GM21367 (cell line): ENCODE measurements at regions not wholly inside any gene's neighbourhood (a gene's known extent, or its start where the extent isn't known, plus 50 kb on each side); places are given as distances from the start of the nearest gene placed in this dataset.
"Not testable (repeated sequence)": the region's sequence is repeated elsewhere in the genome, so short reads cannot be mapped to it uniquely, and the experiment has no call there.

ENCODE experiments used
- ATAC-seq: cut with Tn5 transposase; IDR thresholded peaks from one replicate; pipeline ENCODE4 v1.9.1; 2021; ENCODE audit not compliant: unreplicated experiment

DNA sequence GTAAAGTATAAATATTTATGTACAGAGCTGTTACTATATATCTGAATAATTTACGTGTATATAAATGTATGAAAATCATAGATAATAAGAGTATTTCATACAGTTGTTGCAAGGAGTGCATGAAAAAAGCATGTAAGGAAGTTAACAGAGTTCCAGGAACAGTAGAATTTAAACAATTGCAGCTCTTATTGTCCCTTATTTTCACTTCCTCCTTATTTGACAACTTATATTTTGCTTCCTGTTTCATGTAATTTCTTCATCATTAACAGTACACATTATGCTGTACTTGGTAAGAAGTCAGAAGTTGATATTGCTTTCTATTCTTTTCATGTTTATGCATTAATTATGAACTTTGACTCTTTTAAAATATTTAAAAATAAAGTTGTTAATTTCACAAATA lies 681.5 kb downstream of the LRRIQ3 start:
- no peak for ATAC-seq

DNA sequence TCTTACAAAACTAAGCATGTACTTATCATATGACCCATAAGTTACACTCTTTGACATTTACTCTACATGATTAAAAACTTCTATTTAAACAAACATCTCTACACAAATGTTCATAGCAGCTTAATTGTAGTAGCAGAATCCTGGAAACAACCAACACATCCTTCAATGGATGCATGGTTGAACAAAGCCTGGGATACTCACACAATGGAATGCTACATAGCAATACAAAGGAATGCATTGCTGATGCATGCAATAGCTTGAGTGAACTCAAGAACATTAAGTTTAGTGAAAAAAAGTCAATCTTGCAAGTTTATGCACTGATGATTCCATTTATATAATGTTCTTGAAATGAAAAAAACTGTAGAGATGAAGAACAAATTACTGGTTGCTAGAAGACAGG lies 686.9 kb downstream of the LRRIQ3 start:
- ATAC-seq = no peak

DNA sequence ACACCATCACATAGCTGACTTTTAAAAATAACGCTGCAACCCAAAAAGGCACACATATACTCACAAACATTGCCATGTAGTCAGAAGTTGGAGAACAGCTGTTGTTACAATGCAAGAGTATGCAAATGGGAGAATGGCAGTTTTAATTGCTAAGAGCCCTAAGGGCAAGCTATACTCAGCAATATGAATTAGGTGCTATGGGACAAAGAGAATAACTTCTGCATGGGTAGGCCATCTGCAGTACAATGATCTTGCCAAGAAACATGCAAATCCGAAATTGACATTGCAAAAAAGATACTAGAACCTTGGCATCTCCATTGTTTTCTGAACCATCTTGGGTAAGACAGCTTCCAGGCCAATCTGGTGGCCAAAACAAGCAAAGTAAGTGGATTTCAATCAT lies 697.8 kb downstream of the LRRIQ3 start:
- no peak for ATAC-seq

DNA sequence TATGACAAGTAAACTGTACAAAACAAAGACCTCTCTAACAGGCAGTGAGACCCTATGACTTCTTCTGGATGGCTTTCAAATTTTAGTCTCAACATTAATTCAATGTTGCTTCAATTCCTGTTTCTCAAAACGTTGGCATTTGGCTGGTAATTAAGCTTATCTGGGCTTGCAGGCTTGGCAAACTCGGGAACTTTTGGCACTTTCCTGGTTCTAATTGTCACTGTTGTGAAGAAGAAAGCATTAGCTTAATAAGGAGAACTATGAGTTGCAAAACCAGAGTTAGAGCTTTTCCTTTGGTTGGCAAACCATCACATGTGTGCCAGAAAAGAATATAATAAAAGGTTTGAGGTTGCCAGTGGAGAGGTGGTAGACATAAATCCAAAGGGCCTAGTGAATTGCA lies 698.3 kb downstream of the LRRIQ3 start:
- ATAC-seq = no peak

DNA sequence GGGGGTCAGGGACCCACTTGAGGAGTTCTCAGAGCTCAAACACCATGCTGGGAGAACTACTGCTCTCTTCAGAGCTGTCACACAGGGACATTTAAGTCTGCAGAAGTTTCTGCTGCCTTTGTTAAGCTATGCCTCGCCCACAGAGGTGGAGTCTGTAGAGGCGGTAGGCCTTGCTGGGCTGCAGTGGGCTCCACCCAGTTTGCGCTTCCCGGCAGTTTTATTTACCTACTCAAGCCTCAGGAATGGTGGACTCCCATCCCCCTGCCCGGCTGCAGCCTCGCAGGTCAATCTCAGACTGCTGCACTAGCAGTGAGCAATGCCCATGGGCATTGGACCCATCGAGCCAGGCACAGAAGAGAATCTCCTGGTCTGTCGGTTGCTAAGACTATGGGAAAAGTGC lies 706.4 kb downstream of the LRRIQ3 start:
- no peak for ATAC-seq

DNA sequence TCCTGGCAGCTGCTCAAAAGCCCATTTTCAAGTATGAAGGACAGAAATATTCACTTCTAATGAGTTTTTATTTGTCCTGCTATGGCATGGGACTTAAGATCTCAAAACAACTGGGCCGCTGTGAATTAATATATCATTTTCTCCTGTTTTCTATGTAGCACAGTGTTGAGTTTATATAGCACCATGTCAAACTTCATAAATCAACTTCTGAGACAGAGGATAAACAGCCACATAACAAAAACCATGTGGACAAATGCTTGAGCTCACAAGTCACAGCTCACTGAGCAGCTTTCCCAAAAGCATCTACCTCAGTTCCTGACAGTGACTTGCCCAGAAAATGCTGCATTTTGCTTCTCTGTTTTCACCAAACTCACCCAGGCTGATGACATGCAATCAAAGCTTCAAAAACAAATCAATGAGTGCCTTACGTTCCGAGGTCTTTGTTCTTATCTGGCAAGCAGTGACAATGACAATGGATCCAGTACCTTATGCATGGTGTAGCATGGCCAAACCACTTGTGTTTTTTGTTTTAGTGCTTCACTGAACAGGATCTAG lies 722.6 kb downstream of the LRRIQ3 start:
- no peak for ATAC-seq

DNA sequence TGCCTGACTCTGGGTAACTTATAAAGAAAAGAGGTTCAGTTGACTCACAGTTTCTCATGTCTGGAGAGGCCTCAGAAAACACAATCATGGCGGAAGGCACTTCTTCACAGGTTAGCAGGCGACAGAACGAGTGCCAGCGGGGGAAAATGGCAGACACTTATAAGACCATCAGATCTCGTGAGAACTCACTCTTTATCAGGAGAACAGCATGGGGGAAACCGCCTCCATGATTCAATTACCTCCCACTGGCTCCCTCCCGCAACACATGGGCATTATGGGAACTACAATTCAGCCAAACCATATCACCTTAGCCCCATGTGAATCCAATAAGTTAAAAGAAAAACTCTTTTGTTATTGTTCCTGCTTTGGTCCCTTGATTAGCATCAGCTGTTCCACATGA lies 725.2 kb downstream of the LRRIQ3 start:
- no peak for ATAC-seq

DNA sequence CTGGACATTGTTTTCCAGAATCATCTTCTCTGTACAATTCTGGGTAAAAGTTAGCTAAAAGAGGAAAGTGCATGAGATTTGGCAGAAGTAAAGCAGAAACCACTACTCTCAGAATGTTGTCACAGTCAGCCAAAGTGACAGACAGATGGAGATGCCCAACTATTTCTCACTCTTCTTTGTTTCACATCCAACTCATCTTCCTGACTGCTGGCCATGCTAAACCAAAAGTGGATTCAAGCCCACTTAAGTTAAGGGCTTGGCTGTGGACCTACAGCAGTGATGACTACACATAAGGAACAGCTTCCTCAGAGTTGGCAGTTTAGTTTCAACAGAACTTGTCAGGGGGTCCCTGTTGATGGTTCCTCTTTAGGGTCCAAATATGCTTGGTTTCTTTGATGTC lies 730.2 kb downstream of the LRRIQ3 start:
- ATAC-seq = no peak

DNA sequence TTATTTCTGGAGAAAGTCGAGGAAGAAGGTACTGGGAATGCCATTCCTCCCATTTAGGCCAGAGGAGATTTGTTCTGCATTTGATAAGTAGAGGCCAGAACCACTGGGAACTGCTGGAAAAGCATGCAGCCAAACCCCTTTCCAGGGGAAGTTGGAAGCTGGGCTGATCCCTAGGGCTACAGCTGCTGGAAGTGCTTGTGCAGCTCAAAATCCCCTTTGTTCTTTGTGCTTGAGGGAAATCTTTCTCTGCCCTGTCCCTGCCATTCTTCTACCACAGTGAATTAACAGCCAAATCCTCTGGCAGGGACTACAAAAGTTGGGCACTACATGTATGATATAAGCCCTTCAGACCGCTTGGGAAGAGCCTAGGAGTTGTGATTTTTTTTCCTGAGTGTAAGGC lies 734.1 kb downstream of the LRRIQ3 start:
- no peak for ATAC-seq

DNA sequence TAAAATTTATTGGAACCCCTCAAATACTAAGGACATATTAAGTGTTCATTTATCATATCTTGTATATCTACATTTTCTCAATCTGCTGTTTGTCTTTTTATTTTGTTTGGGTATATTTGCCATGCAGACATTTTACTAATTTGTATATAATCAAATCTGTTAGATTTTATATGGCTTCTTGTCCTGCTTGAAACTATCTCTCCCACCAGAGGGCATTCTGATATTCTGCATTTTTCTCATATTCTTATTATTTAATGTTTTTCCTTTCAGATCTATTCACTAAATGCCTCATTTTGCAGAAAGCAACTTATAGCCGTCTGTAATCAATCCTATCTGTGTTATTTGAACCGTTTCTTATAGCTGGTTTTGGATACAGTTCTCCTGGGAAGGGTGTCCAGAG lies 745.5 kb downstream of the LRRIQ3 start:
- ATAC-seq = no peak

DNA sequence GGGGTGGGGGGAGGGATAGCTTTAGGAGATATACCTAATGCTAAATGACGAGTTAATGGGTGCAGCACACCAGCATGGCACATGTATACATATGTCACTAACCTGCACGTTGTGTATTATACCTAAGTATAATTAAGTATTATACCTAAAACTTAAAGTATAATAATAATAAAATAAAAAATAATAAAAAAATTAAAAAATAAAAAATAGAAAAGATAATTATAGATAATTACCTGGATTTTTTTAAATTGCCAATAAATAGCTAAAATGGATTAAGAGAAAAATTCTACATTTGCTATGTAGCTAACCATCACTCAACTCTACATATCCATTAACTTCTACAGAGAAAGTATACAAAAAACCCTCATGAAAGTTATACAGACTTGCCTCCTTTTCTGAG lies 747.3 kb downstream of the LRRIQ3 start:
- not testable (repeated sequence) for ATAC-seq

DNA sequence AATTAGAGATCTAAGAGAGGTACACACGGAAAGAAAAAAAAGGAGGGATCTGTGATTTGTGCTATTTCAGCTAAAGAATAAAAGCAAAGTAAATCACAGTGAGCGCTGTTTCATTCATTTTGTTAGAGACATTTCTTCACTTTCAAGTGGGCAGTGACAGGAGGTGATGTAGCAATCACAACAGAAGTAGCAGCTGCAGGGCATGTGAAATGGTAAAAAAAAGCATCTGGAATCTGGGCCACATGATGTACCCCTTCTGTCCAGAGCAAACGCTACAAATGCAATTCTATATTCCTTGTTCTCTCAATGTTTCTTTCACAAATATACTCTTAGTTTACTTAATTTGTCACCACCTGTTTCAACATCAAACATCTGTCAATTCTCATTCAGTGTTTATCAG lies 786.5 kb downstream of the LRRIQ3 start:
- no peak for ATAC-seq

DNA sequence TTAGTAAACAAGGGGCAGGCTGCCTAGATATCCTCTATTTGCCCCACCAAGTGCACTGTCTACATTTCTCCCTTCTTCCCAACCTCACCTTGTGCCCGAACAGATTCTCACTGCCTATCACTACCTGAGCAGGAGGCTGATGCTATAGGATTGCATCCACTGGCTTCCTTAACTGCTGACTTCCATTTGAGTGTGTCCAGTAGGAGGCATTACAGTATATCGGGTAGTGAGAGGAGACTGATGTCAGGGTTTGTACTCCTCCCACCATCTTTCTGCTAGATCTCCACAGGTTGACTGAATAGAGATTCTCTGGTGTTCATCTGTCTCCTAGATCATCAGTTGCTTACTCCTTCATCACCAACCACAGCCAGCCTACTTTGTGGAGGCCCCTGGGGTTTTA lies 796.3 kb downstream of the LRRIQ3 start:
- ATAC-seq = no peak

DNA sequence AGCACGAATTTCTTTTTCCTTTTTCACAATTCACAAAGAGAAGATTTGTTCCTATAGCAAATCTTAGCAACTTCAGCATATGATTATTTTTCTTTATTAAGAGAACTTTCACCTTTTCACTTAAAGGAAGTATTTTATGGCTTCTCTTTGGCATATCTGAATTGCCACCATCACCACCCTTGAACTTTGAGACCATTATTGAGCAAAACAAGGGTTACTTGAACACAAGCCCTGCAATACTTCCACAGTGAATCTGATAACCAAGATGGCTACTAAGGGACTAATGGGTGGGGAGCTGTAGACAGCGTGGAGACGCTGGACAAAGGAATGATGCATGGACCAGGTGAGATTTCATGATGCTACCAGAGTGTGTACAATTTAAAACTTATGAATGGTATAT lies 815.0 kb downstream of the LRRIQ3 start:
- no peak for ATAC-seq

DNA sequence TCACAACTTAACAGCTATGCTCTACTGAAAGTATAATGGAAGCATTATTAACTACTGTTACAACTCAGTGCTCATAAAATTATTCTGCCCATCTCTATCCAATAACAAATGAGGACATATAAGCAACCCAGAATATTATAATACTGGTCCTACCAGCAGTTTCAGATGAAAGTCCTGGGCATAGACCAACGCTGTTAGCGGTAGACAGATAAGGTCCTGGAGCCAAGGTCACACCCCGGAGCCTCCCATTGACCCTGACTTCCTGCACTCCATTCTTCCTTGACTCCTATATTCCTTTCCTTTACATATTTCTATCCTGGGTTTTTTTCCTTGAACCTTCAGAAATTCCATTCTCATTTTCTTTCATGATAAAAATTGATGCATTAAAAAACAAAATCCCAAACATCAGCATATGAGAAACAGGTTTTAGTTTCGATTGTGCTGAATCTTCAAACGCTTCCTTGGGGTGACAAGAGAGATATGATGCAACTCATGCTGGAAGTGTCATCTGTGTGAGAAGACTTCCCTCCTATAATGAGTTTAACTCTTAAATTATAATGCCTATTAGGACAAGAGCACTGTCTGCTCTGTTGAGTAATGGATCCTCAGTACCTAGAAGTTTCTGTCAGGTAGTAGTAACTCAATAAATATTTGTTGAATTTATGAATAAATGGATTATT lies 831.1 kb downstream of the LRRIQ3 start:
- ATAC-seq = no peak

DNA sequence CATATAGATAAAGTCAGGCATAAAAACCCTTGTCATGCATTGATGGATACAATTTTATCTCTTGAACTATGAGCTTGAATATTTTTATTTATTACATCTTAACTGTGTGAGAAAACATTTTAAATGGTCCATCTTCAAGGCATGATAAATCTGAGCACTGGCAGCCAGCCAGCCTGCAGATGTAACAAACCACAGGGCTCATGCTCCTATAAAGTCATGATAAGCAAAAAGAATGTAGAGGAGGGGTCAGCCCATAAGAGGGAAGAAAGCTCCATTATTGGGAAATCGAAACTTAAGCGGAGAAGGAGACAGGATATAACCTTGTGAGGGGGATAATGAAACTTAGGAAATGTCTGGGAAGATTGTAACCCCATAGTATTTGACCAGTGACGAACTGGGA lies 839.0 kb downstream of the LRRIQ3 start:
- ATAC-seq = no peak

DNA sequence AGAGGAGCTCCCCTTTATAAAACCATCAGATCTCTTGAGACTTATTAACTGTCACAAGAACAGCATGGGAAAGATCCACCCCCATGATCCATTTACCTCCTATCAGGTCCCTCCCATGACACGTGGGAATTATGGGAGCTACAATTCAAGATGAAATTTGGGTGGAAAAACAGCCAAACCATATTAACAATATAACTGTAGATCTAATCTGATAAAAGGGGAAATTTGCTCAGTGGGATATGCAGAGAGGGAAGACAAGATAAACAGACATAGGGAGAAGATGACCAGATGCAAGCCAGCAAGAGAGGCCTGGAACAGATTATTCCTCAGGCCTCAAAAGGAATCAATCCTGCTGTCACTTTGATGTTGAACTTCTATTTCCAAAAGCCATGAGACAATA lies 841.5 kb downstream of the LRRIQ3 start:
- no peak for ATAC-seq

DNA sequence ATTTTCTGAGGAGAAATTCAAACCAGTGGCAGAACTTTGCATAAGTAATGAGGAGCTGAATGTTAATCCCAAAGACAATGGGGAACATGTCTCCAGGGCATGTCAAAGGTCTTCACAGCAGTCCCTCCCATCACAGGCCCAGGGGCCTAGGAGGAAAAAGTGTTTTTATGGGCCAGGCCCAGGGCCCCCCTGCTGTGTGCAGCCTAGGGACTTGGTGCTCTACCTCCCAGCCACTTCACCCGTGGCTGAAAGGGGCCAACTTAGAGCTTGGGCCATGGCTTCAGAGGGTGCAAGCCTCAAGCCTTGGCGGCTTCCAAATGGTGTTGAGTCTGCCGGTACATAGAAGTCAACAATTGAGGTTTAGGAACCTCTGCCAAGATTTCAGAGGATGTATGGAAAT lies 854.0 kb downstream of the LRRIQ3 start:
- ATAC-seq = no peak

DNA sequence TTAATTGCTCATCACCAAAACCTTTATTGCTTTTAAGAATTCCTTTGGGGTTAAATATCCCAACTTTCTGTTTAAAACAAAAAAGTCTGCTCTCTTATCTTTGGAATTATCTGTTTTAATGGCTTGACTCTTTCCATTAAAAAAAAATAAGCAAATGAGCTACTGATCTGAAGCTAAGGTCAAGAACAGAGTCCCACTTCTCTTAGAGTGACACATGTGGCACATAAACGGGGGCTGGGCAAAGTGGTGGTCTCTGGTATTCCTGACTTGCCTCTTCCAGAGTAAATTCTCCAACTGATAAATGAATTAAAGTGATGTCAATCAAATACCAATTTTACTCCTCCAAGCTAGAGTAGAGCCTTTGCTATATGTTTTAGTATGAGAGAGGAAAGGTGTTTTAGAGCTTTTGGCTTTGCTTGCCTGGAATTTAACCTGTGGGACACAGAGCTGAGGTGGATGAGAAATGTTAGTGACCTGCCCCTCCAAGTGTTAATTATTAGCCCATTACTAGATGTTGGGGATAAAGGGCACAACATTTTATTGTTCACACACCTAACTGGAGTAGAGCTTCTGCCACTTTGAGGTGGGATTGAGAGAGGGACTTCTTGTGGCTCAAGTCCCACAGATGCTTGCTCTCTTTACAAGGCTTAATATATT lies 864.0 kb downstream of the LRRIQ3 start:
- ATAC-seq = no peak

DNA sequence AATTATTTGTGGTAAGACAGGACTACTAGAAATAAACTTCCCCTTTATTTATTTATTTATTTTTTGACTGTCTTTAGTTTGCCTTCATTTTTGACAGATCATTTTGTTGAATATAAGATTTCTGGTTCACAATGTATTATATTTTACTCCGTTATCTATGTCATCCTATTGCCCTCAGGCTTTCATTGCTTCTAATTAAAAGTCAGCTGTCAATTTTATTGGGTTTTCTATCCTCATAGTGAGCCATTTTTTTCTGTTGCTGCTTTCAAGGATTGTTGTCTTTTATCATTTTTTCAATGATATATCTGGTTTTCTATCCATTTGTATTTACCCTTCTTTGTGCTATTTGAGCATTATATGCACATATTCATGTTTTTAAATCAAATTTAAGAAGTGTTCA lies 866.2 kb downstream of the LRRIQ3 start:
- ATAC-seq = no peak

DNA sequence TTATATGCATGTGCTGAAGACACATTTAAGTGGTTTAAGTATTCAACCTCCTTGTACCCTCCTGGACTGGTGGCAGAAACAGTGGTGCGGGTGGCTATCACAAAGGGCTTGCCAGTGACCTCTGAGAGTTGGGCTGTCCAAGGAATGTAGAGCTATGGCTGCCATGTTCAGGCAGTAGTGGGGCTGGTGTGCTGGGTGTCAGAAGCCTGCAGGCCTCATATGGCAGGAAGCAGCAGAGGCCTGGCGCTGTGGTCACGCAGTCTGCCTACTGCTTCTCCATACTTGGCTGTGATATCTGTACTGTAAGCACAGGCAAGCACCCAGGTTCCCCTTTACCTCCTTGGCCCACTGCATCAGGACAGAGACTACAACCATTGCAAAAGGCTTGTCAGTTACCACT lies 870.0 kb downstream of the LRRIQ3 start:
- ATAC-seq = no peak

DNA sequence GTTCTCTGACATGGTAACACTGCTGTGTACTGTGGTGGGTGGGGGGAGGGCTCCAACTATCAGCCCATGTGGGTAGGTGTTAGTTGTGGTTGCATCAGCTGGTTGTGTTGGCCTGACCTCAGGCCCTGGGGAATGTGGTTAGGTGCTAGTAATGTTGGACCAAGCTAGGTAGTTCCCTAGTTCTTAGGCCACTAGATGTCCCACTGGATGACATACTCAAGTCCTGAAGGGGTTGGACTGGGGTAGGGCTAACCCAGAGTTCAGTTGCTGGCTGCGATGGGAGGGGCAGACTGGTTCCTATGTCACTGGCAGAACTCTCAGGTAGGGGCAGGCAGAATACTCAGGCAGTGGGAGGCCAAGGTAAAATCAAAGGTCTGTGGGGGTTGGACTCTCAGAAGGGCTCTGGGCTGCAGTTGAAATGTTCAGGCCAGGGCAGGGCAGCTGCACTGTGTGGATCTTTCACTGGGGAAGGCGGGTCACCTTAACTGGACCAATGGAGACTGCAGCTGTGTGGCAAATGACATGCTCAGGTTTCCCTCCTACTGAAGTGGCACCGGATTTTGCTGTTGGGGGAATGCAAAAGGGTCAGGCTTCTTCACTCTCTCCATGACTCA lies 870.7 kb downstream of the LRRIQ3 start:
- no peak for ATAC-seq
